NCI-H1436 treated with DMSO at 0.1 percent for 48 hours (cell line): ENCODE measurements at regions not wholly inside any gene's neighbourhood (a gene's known extent, or its start where the extent isn't known, plus 50 kb on each side); places are given as distances from the start of the nearest gene placed in this dataset.

Source experiments
- DNase-seq: peaks from one replicate; lab custom pipeline; 2025; lab: John Stamatoyannopoulos, UW

- no peak for DNase-seq
These were observed 1081.6 kb downstream of the BRD1 start for GRCh38 chr22:48745842-48746788.

GRCh38 chr22:48744967-48745841 lies 1082.5 kb downstream of the BRD1 start:
- no peak for DNase-seq

GRCh38 chr22:48744283-48744641 lies 1083.4 kb downstream of the BRD1 start:
- no peak for DNase-seq

DNA sequence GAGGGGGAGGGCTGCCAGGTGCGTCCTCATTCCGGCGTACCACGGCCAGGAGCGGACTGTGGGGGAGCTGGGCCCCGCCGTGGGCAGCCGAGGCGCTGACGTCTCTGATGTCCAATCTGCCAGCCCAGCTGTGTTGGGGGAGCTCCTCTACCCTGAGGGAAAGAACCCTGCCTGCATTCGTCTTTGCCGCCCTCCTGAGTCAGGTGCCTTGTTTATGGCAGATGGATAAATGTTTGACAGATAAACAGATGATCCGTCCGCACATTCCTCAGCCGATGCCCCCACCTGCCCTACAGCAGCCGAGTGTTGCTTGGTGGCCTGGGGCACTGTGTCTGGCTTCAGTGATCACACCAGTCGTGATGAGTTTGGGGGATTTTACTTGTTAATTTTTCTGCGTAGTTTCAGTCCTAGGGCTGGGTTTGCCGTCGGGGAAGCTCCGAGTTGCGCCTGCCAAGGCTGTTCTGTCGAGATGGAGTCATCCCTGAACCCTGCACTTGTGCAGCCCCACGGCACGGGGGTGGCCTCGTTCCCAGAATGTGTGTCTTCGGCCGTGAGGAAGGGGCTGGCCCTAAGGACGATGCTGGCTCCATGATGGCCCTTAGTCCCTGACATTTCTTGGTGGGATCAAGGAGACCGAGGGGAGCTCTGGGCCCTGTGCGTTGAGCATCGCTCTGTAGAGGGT lies 1083.9 kb downstream of the BRD1 start:
- DNase-seq: no peak

DNA sequence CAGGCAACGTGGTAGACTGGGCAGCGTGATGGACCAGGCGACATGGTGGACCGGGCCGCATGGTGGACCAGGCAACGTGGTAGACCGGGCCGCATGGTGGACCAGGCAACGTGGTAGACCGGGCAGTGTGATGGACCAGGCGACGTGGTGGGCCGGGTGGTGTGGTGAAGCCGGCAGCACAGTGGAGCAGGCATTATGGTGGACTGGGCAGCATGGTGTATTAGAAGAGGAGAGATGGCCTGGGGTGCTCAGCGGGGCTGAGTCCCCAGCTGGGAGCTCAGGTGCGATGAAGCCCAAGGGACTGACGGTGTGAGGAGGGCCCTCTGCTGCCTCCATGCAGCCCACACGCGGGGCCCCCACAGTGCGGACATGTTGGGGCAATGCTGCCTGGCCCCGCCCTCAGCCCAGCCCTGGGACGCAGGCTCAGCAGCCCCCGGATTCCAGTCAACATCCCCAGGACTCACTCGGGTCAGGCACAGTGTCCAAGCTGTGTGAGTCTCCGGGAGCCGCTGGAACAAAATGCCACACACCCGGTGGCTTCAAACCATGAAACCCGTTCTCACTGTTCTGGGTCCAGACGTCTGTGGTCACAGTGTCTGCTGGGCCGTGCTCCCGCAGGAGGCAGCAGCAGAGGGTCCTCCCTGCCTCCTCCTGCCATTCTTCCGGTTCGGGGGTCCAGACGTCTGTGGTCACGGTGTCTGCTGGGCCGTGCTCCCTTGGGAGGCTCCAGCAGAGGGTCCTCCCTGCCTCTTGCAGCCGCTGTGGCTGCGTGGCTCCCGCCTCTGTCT lies 1084.9 kb downstream of the BRD1 start:
- DNase-seq: no peak

GRCh38 chr22:48742191-48742555 lies 1085.5 kb downstream of the BRD1 start:
- no peak for DNase-seq

DNA sequence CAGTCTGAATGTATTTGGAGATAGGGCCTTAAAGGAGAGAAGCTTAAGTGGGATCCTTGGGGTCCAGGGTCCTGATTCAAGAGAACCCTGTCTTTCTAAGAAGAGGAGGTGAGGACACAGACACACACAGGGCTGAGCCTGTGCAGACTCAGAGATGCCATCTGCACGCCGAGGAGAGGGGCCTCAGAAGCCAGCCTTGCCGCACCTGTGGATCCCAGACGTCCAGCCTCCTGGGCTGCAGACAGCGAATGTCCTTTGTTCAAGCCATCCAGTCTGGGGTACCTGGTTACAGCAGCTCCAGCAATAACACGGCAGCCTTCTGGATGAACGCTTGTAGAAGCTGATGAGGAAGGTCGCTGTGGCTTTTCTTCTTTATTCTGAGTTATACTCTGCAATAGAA lies 1086.1 kb downstream of the BRD1 start:
- DNase-seq: no peak

- no peak for DNase-seq
These were observed 1086.8 kb downstream of the BRD1 start for GRCh38 chr22:48740731-48741405.

- no peak for DNase-seq
These were observed 1087.5 kb downstream of the BRD1 start for GRCh38 chr22:48740086-48740730.

- DNase-seq: no peak
These were observed 1088.2 kb downstream of the BRD1 start for GRCh38 chr22:48739348-48740085.

DNA sequence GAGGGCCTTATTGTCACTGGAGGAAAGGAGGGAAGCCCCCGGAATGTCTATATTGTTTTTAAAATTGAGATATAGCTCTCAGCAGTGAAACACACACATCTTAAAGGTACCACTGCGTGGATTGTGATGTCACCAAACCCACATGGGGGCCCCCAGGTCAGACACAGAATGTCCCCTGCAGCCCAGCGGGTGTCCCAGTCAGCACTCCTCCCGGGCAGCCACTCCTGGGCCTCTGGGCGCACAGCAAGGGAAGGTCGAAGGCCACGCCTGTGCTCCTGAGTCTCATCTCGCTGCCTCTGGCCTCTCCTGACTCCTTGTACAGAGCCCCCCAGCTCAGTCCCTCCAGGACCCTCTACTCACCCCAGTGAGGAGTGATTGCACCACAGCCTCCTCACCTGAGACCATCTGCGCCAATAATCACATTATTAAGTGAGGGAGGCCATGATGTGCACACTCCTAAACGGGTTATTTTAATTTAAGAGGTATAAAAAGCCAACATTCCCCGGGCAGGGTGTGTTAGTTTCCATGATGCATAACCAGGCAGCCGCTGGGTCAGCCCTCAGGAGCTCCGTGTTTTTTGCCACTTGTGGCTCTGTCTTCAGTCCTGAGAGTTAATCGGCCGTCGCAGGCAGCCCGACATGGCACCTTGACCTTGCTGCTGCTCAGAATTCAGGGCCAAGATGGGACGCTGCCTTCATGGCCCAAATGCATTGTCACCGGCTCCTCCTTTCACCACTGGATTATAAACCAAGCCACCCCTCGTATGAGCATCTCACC lies 1089.3 kb downstream of the BRD1 start:
- no peak for DNase-seq

DNA sequence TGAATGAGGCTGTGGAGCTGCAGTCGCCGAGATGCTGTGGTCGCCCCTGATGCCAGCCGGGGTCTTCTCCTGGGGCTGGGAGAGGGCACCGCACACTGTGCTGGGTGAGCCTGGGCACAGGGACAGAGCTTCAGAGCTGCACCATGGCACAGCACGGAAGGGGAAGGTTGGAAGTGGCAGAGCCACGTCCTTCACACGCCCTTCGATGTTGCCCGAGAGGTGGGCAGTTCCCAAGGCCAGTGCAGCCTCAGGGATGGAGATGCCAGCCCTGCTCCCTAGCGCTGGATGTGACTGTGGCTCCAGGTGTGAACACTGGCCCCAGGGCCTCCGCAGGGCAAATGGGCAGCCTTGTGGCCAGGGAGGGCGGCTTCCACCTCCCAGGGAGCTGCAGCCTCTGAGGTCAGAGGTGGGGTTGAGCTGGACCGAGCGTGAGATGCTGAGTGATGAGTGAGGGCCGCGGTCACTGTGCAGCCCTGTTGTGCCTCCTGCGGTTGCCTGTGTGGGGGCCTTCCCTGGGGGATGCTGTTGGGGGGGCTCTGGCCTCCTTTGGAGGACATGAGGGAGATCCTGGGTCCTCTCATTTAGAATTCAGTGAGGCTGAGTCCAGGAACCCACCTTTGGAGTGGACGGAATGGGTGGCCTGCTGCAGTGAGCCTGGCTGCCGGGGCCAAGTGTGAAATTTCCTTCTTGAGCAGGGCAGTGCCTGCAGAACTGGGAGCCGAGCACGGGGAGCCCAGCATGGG lies 1090.0 kb downstream of the BRD1 start:
- no peak for DNase-seq

GRCh38 chr22:48736593-48737460 lies 1090.8 kb downstream of the BRD1 start:
- DNase-seq: no peak

DNA sequence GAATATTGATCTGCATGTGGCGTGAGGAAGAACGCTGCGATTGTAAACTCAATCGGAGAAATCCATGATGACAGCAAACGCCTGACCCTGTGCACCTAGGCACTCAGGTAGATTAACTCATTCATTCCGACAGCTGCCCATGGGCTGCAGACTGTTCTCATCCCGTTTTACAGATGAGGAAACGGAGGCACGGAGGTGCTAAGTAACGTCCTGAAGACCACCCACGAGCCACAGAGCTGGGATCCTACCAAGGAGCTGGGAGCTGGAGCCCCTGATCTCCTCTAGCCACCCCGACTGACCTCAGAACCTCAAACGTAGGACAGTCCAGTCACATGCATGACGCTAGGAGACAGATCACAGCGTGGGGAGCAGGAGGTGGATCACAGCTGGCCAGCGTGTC lies 1092.7 kb downstream of the BRD1 start:
- DNase-seq: no peak

DNA sequence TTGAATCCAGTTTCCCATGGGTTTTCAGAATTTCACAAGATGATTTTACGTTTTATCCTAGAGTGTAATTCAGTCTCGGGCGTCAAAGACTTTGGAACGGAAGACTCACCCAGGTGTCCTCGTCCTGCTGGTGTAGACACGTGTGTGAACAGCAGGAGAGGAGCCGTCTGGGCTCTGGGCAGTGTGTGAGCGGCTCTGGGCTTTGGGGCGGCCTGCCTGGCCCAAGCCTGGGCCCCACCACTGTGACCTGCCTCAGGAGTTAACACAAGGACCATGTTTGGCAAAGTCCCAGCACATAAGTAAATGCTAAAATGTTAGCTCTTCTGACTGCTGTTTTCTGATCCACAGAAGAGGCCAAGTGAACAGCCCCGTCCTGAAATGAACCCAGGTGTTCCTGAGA lies 1093.3 kb downstream of the BRD1 start:
- no peak for DNase-seq

DNA sequence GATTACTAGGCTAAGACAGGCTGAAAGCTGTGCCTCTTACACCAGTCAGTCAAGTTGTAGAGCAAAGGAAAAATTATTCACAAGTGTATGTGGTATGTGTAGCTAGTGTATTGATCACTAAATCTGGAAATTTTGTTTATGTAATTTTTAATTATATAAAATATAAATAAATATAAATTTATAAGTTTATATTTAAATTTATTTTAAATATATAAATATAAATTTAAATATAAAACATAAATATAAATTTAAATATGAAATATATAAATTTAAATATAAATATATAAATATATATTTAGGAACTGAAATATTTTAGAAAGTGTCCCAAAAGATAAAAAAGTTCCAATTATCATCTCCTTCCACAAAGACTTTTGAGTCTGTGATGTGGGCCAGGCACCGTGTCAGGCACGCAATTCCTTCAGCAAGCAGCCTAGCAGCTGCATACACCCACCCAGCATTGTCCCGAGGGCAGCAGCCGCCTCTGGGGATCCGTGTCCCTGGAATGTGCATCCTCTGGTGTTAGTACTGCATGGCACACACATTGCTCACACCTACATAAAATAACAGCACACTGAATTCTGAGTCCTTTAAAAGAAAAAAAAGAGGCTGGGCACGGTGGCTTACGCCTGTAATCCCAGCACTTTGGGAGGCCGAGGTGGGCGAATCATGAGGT lies 1098.0 kb downstream of the BRD1 start:
- DNase-seq: no peak
